HUES64 (cell line): ENCODE measurements at regions not wholly inside any gene's neighbourhood (a gene's known extent, or its start where the extent isn't known, plus 50 kb on each side); places are given as distances from the start of the nearest gene placed in this dataset.

ENCODE experiments used
- H3K27ac ChIP-seq: 2 replicates; pipeline ENCODE4 v1.7.0; 2013; ENCODE audit warnings: low read depth, low read length, inconsistent platforms
- H3K27me3 ChIP-seq: 2 replicates; pipeline ENCODE4 v1.6.1; 2013; ENCODE audit warnings: mild to moderate bottlenecking, low read length; ENCODE audit not compliant: insufficient read depth
- H3K36me3 ChIP-seq: 2 replicates; pipeline ENCODE4 v1.6.1; 2013; ENCODE audit warnings: mild to moderate bottlenecking, low read length; ENCODE audit not compliant: insufficient read depth
- H3K4me1 ChIP-seq: 2 replicates; pipeline ENCODE4 v1.6.1; 2013; ENCODE audit warnings: mild to moderate bottlenecking, low read length, moderate library complexity; ENCODE audit not compliant: insufficient read depth
- H3K4me3 ChIP-seq: 2 replicates; pipeline ENCODE4 v1.5.1; 2013; ENCODE audit warnings: mild to moderate bottlenecking, low read length, moderate library complexity
- H3K9ac ChIP-seq: 2 replicates; pipeline ENCODE4 v1.6.1; 2013; ENCODE audit warnings: mild to moderate bottlenecking, low read depth, low read length
- H3K9me3 ChIP-seq: 2 replicates; pipeline ENCODE4 v1.6.1; 2013; ENCODE audit warnings: low read depth, low read length; ENCODE audit not compliant: insufficient read depth
- WGBS: fragments of 150-250, 120-280 bp; methylation state at CpG from one replicate; pipeline ENCODE4 v1.1.7; 2013; ENCODE audit warnings: missing lambda C conversion rate; 5-methylcytosine and 5-hydroxymethylcytosine counted together

- WGBS = 95% methylated on average over 2 of the region's 2 CpGs
- Histone ChIP-seq H3K27ac (no peak overlapping the region), H3K27me3 (no peaks in the 10 kb centered on the region), H3K4me1 (peaks cover 11% of the 10 kb centered on the region; the same call in 1 of the 2 replicates), H3K9ac (no peak overlapping the region), H3K36me3 (no peaks in the 10 kb centered on the region), H3K4me3 (no peak overlapping the region), H3K9me3 (no peaks in the 10 kb centered on the region)
Measured at GRCh38 chr1:59177756-59178155, 119.1 kb upstream of the FGGY start.

- Histone ChIP-seq H3K4me1 (peaks cover 11% of the 10 kb centered on the region; the same call in 1 of the 2 replicates), H3K27me3 (no peaks in the 10 kb centered on the region), H3K36me3 (no peaks in the 10 kb centered on the region), H3K9ac (no peak overlapping the region), H3K9me3 (no peaks in the 10 kb centered on the region), H3K27ac (no peak overlapping the region), H3K4me3 (no peak overlapping the region)
- WGBS = 67% methylated on average over 4 of the region's 4 CpGs
Measured at GRCh38 chr1:59178339-59179187, 118.3 kb upstream of the FGGY start.

GRCh38 chr1:59179673-59180072 lies 117.2 kb upstream of the FGGY start:
- Histone ChIP-seq H3K4me1 (peaks cover 11% of the 10 kb centered on the region; the same call in 1 of the 2 replicates), H3K27ac (no peak overlapping the region), H3K9me3 (no peaks in the 10 kb centered on the region), H3K4me3 (no peak overlapping the region), H3K27me3 (no peaks in the 10 kb centered on the region), H3K9ac (no peak overlapping the region), H3K36me3 (no peaks in the 10 kb centered on the region)
- WGBS = 97% methylated on average over 1 of the region's 1 CpG

- no peaks in the 10 kb centered on the region for H3K27me3 ChIP-seq
- H3K9me3 ChIP-seq = no peaks in the 10 kb centered on the region
- H3K36me3 ChIP-seq = no peaks in the 10 kb centered on the region
- no peak overlapping the region for H3K9ac ChIP-seq
- no peak overlapping the region for H3K4me3 ChIP-seq
- 100% methylated on average over 2 of the region's 2 CpGs for WGBS
- H3K4me1 ChIP-seq = peaks cover 11% of the 10 kb centered on the region; the same call in 1 of the 2 replicates
- no peak overlapping the region for H3K27ac ChIP-seq
Measured at GRCh38 chr1:59180735-59181134, 116.2 kb upstream of the FGGY start.

- H3K4me3 ChIP-seq = no peak overlapping the region
- no peaks in the 10 kb centered on the region for H3K27me3 ChIP-seq
- H3K27ac ChIP-seq = no peak overlapping the region
- H3K4me1 ChIP-seq = peaks cover 6% of the 10 kb centered on the region; the same call in 1 of the 2 replicates
- H3K36me3 ChIP-seq = no peaks in the 10 kb centered on the region
- no peak overlapping the region for H3K9ac ChIP-seq
- 91% methylated on average over 3 of the region's 3 CpGs for WGBS
- no peaks in the 10 kb centered on the region for H3K9me3 ChIP-seq
Measured at GRCh38 chr1:59183749-59184317, 113.1 kb upstream of the FGGY start.

GRCh38 chr1:59184365-59184905 lies 112.5 kb upstream of the FGGY start:
- Histone ChIP-seq H3K9ac (no peak overlapping the region), H3K27me3 (no peaks in the 10 kb centered on the region), H3K4me3 (no peak overlapping the region), H3K27ac (no peak overlapping the region), H3K9me3 (no peaks in the 10 kb centered on the region), H3K4me1 (peaks cover 6% of the 10 kb centered on the region; the same call in 1 of the 2 replicates), H3K36me3 (no peaks in the 10 kb centered on the region)
- 75% methylated on average over 5 of the region's 5 CpGs for WGBS

GRCh38 chr1:59185163-59185860 lies 111.6 kb upstream of the FGGY start:
- Histone ChIP-seq H3K9me3 (no peaks in the 10 kb centered on the region), H3K9ac (no peak overlapping the region), H3K4me3 (no peak overlapping the region), H3K36me3 (no peaks in the 10 kb centered on the region), H3K4me1 (no peaks in the 10 kb centered on the region), H3K27me3 (no peaks in the 10 kb centered on the region), H3K27ac (no peak overlapping the region)
- 93% methylated on average over 4 of the region's 4 CpGs for WGBS

- H3K36me3 ChIP-seq = no peaks in the 10 kb centered on the region
- no peak overlapping the region for H3K9ac ChIP-seq
- H3K4me1 ChIP-seq = no peaks in the 10 kb centered on the region
- 0 out of 2 replicates have a peak, but pooled peaks cover 3% of the 10 kb centered on the region for H3K9me3 ChIP-seq
- WGBS = 82% methylated on average over 3 of the region's 3 CpGs
- H3K27ac ChIP-seq = no peak overlapping the region
- no peak overlapping the region for H3K4me3 ChIP-seq
- H3K27me3 ChIP-seq = no peaks in the 10 kb centered on the region
Measured at GRCh38 chr1:59186656-59187055, 110.2 kb upstream of the FGGY start.

GRCh38 chr1:59188413-59189213 lies 108.3 kb upstream of the FGGY start:
- Histone ChIP-seq H3K27me3 (no peaks in the 10 kb centered on the region), H3K4me3 (no peak overlapping the region), H3K9ac (no peak overlapping the region), H3K9me3 (peaks cover 9% of the 10 kb centered on the region), H3K27ac (no peak overlapping the region), H3K36me3 (no peaks in the 10 kb centered on the region), H3K4me1 (no peaks in the 10 kb centered on the region)
- WGBS = 89% methylated on average over 2 of the region's 2 CpGs

GRCh38 chr1:59193443-59194093 lies 103.3 kb upstream of the FGGY start:
- H3K9ac ChIP-seq = no peak overlapping the region
- 72% methylated on average over 4 of the region's 4 CpGs for WGBS
- no peak overlapping the region for H3K27ac ChIP-seq
- H3K36me3 ChIP-seq = no peaks in the 10 kb centered on the region
- H3K4me3 ChIP-seq = no peak overlapping the region
- peaks cover 11% of the 10 kb centered on the region for H3K9me3 ChIP-seq
- no peaks in the 10 kb centered on the region for H3K4me1 ChIP-seq
- no peaks in the 10 kb centered on the region for H3K27me3 ChIP-seq
